Cerebellar cortex (tissue), 1 donor: ENCODE measurements at regions not wholly inside any gene's neighbourhood (a gene's known extent, or its start where the extent isn't known, plus 50 kb on each side); places are given as distances from the start of the nearest gene placed in this dataset.
"Not testable (repeated sequence)": the region's sequence is repeated elsewhere in the genome, so short reads cannot be mapped to it uniquely, and the experiment has no call there.

Experiments used
- DNase-seq: peaks from one replicate; pipeline ENCODE4 v3.0.0-alpha.2; 2015; ENCODE audit warnings: low spot score

DNA sequence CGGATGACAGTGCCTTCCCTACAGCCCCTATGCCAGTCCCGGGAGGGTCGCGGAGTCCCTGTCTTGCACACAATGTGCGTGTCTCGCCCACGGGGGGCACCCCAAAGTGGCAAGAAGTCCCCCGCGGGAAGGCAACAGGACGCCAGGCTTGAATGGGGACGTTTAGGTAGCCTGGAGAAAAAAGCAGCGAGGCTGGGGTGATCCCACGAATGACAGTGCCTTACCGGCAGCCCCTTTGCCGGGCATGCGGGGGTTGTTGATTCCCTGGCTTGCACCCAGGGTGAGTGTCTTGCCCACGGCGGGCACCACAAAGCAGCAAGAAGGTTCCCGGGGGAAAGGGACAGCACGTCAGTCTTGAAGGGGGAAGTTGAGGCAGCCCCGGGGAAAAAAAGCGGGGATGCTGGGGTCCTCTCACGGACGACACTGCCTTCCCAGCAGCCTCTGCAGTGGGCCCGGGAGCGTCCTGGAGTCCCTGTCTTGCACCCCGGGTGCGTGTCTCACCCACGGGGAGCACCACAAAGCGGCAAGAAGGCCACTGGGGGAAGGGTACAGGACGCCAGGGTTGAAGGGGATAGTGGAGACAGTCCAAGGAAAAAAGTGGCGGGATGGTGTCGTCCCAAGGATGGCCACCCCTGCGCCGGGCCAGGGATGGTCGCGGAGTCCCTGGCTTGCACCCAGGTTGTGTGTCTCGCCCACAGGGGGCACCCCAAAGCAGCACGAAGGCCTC, 156.8 kb upstream of the ALG10B start:
- DNase-seq, result no peak

DNA sequence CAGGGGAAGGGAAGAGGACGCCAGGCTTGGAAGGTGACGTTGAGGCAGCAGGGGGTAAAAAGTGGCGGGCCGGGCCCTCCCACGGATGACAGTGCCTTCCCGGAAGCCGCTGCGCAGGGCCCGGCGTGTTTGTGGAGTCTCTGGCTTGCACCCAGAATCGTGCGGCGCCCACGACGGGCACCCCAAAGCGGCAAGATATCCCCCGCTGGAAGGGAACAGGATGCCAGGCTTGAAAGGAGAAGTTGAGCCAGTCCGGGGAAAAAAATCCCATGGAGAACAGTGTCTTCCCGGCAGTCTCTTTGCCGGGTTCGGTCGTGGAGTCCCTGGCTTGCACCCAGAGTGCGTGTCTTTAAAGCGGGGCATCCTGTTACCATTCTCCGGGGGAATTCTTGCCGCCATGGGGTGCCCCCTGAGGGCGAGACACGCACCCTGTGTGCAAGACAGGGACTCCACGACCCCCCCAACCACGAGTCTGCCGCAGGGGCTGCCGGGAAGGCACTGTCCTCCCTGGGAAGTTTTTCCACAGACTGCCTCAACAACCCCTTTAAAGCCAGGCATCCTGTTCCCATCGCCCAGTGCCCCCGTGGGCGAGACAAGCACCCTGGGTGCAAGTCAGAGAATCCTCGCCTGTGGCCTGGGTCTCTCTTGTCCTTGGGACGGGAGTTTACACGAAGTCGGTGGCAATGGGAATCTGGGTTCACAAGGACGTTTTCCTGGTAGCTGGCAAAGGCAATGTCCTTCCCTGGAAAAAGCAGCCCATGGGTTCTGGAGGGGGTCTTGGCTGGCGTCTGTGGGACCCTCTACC, 156.1 kb upstream of the ALG10B start:
- DNase-seq, result no peak

DNA sequence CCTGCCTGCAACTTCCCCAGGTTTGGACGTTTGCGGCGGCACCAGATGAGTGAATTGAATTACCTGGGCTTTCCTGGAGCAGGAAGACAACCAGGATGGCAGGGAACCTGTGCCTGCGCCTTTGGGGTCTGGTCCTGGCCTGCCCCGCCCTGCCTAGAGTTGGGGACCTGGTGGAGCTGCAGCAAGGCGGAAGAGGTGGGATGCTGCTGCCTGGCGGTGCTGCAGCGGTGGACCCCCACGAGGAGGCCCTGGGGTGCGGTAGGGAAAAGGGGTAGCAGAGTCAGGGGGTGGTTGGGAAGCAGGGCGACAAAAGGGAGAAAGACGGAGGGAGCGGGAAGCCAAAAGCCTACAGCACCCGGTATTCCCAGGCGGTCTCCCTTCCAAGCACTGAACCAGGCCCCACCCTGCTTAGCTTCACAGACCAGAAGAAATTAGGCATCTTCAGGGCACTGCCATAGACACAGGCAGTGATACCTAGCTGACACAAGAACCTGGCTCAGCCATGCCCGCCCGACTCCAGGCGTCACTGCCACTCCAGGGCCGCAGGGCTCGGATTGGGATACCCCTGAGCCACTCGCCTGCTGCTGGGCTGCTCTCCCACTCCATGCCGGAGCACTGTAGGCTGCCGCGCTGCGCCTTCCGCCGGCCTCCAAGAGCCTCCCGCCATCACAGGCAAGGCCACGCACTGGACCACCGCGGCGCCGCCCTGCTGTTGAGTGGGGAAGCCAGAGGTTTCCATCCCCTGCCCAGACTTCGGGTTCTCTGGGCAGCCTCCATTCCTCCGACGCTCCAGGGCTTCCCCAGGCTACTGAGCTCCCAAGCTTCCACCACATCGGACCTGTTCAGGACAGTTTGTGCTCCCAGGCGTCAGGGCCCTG, 155.2 kb upstream of the ALG10B start:
- no peak for DNase-seq

GRCh38 chr12:38162013-38162412, 154.6 kb upstream of the ALG10B start:
- no peak for DNase-seq

- DNase-seq, result no peak
Observed at GRCh38 chr12:38162708-38163441, 153.7 kb upstream of the ALG10B start.

GRCh38 chr12:38163442-38163801, 153.2 kb upstream of the ALG10B start:
- DNase-seq, result no peak

DNA sequence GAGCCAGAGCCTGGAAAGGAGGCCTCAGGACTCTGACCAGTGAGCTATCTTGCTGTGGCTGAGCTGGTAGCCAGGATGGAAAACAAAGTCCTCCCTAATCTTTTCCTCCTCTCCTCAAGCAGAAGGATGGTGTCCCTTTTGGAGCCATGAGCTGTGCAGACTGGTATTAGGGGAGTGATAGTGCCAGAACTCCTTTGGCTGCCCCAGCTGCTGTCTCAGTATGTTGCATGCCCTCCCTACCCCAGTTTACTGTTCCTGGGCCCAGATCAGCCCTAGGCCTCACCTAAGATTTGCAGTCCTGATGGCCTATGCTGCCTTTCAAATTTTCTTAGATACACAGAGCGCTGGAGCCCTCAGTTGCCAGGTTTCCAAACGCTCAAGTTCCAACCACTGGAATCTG, 150.3 kb upstream of the ALG10B start:
- DNase-seq, result no peak

GRCh38 chr12:38175538-38175937, 141.0 kb upstream of the ALG10B start:
- no peak for DNase-seq

GRCh38 chr12:38183617-38184016, 133.0 kb upstream of the ALG10B start:
- not testable (repeated sequence) for DNase-seq

GRCh38 chr12:38197286-38197685, 119.3 kb upstream of the ALG10B start:
- not testable (repeated sequence) for DNase-seq

GRCh38 chr12:38201461-38202276, 114.9 kb upstream of the ALG10B start:
- DNase-seq, result no peak

- no peak for DNase-seq
Observed at GRCh38 chr12:38204831-38205230, 111.7 kb upstream of the ALG10B start.

- no peak for DNase-seq
Observed at GRCh38 chr12:38222011-38222410, 94.6 kb upstream of the ALG10B start.

- DNase-seq, result not testable (repeated sequence)
Observed at GRCh38 chr12:38238328-38238727, 78.2 kb upstream of the ALG10B start.

GRCh38 chr12:38253778-38254177, 62.8 kb upstream of the ALG10B start:
- no peak for DNase-seq

GRCh38 chr12:38258411-38258810, 58.2 kb upstream of the ALG10B start:
- DNase-seq, result peak; percentile 68
